ENCODE measurements at regions not wholly inside any gene's neighbourhood (a gene's known extent, or its start where the extent isn't known, plus 50 kb on each side); places are given as distances from the start of the nearest gene placed in this dataset.

GRCh38 chr12:127006972-127007371 lies 1260.0 kb upstream of the TMEM132C start:
- Histone ChIP-seq H2AK5ac (ENCODE audit: insufficient read length, low read length) (no peak overlapping the region), H3K79me1 (ENCODE audit: insufficient read depth, low read depth, low read length, poor library complexity, severe bottlenecking) (no peaks in the 10 kb centered on the region), H2BK15ac (ENCODE audit: low read depth, low read length) (no peak overlapping the region), H3K4ac (ENCODE audit: low read depth, low read length) (no peak overlapping the region), H3T11ph (ENCODE audit: low read length) (no peak overlapping the region), H3K14ac (ENCODE audit: insufficient read depth, low read length) (no peak overlapping the region), H3K18ac (ENCODE audit: insufficient read length, low read depth, low read length) (no peak overlapping the region), H4K8ac (replicated peaks; ENCODE audit: insufficient read length, low read depth, low read length) (no peak overlapping the region), H3K27ac (ENCODE audit: insufficient read length, low read depth, low read length) (no peak overlapping the region), H3K9ac (ENCODE audit: extremely low read depth, insufficient read length, low read length) (no peak overlapping the region), H4K20me1 (ENCODE audit: control insufficient read depth, insufficient read depth, insufficient read length) (no peaks in the 10 kb centered on the region), H3K4me2 (ENCODE audit: insufficient read depth, insufficient read length, low read length) (no peak overlapping the region), H2BK120ac (ENCODE audit: low read depth, low read length, poor library complexity, severe bottlenecking) (no peak overlapping the region), H3K56ac (ENCODE audit: insufficient read length, low read depth, low read length) (no peak overlapping the region), H2BK12ac (ENCODE audit: insufficient read length, low read depth, low read length) (no peak overlapping the region), H3K79me2 (ENCODE audit: insufficient read depth, low read length) (no peaks in the 10 kb centered on the region), H3K4me1 (ENCODE audit: insufficient read depth, low read length) (no peaks in the 10 kb centered on the region; the same call in 1 of the 2 replicates), H4K91ac (ENCODE audit: insufficient read length, low read depth, low read length) (no peak overlapping the region), H3K9me3 (ENCODE audit: control insufficient read depth, low read depth, low read length) (no peaks in the 10 kb centered on the region), H2AFZ (ENCODE audit: low read length) (no peak overlapping the region), H3K23me2 (ENCODE audit: insufficient read length, low read depth, low read length, poor library complexity, severe bottlenecking) (no peaks in the 10 kb centered on the region), H2BK20ac (ENCODE audit: low read depth, low read length, poor library complexity, severe bottlenecking) (no peak overlapping the region), H4K5ac (ENCODE audit: insufficient read length, low read depth, low read length) (no peak overlapping the region), H3K23ac (ENCODE audit: insufficient read length, low read depth, low read length) (no peak overlapping the region), H2BK5ac (ENCODE audit: insufficient read length, low read length) (no peak overlapping the region), H3K27me3 (ENCODE audit: insufficient read depth, low read length) (no peaks in the 10 kb centered on the region)
- no peaks in the 10 kb centered on the region; the same call in 1 of the 2 replicates for H3K27me3 Mint-ChIP-seq (ENCODE audit: low read depth)
- no peak for TF ChIP-seq CTCF (conservative IDR thresholded peaks at IDR 0.05)
- H3K4me1 Mint-ChIP-seq: peaks cover 3 to 6% of the 10 kb centered on the region in 2 experiments; a peak in 2 of 4 replicates
- no peak overlapping the region for H3K27ac Mint-ChIP-seq
- DNase-seq: no peak
- no peak overlapping the region for H3K4me3 Mint-ChIP-seq
- WGBS (ENCODE audit: extremely low coverage, insufficient read length, low lambda C conversion rate): no CpG with 5 or more reads among the region's 9 CpGs
- H3K9me3 Mint-ChIP-seq: no peaks in the 10 kb centered on the region
- no peaks in the 10 kb centered on the region for H3K36me3 Mint-ChIP-seq (ENCODE audit: insufficient read depth in 1 of 3, low read depth in 3 of 3)

All from H9 (cell line).